Omental fat pad (tissue), 3 donors: ENCODE measurements at regions not wholly inside any gene's neighbourhood (a gene's known extent, or its start where the extent isn't known, plus 50 kb on each side); places are given as distances from the start of the nearest gene placed in this dataset.
"Not testable (repeated sequence)": the region's sequence is repeated elsewhere in the genome, so short reads cannot be mapped to it uniquely, and the experiment has no call there.

Source experiments
- ATAC-seq: fragments of 150-250 bp; one replicate; pipeline ENCODE4 v1.9.1; 2016; ENCODE audit warnings: mild to moderate bottlenecking, moderate library complexity; ENCODE audit not compliant: low FRiP score
- DNase-seq: peaks from one replicate; pipeline ENCODE4 v3.0.0-alpha.2; 2019; ENCODE audit warnings: low spot score
- TF ChIP-seq, protein P1 (sequence below), 3 donors: fragments of 450-650 bp; IDR thresholded peaks; one replicate each; pipeline ENCODE4 v1.5.1; 2016 to 2017; ENCODE audit warnings: antibody characterized with exemption in 3 of 3, mild to moderate bottlenecking in 3 of 3, moderate library complexity in 2 of 3

DNA sequence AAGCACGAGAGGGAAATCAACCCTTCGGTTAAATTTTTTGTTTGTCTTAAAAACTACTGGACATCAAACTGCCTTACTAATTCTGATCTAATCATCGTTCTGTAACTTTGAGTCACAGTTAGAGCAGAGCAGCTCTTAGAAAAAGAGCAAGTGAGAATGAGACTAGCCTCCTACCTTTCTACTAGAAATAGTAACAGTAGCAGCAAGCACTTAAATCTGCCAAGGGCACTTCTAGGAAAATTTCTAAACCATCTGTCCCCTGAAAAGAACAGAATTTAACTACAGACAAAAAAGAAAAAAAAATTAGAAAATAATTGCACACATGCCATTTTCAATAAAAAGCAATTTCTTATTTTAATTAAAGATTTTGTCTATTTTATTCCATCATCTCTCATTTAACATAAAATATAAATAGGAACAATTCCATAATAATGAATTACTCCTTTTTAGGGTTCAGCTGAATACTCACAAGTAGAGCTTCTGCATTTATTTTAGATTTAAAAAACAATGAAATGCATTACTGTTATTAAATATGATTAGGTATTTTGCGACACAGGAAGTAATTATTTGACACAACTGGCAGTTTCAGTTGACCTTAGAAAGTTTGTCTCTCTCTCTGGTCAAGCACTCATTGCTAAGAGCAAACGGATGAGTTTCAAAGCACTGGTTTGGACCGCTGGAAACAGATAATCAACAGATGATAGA is 250.8 kb upstream of the SOX9 start:
- TF ChIP-seq, protein P1, sequence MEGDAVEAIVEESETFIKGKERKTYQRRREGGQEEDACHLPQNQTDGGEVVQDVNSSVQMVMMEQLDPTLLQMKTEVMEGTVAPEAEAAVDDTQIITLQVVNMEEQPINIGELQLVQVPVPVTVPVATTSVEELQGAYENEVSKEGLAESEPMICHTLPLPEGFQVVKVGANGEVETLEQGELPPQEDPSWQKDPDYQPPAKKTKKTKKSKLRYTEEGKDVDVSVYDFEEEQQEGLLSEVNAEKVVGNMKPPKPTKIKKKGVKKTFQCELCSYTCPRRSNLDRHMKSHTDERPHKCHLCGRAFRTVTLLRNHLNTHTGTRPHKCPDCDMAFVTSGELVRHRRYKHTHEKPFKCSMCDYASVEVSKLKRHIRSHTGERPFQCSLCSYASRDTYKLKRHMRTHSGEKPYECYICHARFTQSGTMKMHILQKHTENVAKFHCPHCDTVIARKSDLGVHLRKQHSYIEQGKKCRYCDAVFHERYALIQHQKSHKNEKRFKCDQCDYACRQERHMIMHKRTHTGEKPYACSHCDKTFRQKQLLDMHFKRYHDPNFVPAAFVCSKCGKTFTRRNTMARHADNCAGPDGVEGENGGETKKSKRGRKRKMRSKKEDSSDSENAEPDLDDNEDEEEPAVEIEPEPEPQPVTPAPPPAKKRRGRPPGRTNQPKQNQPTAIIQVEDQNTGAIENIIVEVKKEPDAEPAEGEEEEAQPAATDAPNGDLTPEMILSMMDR (IDR thresholded peaks at IDR 0.05), result no peak
- ATAC-seq (no peak), DNase-seq (no peak)

DNA sequence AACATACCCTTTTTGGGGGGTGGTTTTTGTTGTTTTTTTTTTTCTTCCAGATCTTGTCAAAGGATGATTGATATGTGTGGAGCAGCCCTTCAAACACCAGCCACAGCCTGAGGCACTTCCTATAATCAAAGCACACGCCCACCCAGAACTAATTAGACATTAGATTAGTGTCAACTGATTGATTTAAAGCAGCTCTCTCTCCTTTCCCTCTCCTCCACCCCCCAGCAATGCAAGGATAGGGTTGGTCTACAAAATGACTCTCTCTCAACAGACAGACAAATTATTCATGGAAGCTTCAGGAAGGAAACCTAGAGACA is 250.3 kb upstream of the SOX9 start:
- ATAC-seq, result no peak
- DNase-seq, result no peak
- TF ChIP-seq, protein P1 (IDR thresholded peaks at IDR 0.05), result no peak

DNA sequence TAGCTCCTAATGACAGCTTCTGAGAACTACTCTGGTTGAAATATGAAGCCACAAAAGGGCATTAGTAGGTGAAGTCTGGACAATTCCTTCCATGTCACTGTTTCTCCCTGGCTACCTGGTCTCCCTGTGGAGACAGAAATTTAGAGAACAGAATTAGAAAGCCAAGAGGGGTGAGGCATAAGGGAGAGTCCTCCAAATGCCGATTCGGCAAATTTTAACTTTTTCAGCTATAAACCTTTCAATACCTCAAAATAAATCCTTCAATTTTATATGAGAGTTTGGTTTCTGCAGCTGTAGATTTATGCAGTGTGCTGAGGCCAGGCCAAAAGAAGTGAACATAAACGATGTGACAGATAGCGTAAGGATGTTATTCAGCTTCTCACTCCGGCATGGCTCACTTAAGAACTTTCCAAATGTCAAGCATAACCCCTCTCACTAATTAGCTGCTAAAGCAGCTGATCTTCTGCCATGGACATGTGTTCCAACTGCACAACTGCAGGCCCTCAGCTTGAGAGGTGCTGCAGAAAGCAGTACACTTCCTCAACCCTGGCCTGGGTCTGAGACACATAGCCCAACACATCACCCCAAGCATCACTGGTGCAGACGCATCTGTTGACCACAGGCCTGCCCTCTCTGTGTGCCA is 247.9 kb upstream of the SOX9 start:
- ATAC-seq (no peak), DNase-seq (no peak)
- TF ChIP-seq, protein P1 (IDR thresholded peaks at IDR 0.05), result no peak

DNA sequence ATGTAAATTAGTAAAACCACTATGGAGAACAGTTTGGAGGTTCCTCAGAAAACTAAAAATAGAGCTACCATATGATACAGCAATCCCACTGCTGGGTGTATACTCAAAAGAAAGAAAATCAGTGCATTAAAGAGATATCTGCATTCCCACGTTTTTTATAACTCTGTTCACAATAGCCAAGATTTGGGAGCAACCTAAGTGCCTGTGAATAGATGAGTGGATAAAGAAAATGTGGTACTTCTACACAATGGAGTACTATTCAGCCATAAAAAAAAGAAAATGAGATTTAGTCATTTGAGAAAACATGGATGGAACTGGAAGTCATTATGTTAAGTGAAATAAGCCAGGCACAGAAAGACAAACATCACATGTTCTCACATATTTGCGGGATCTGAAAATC is 246.0 kb upstream of the SOX9 start:
- not testable (repeated sequence) for DNase-seq, ATAC-seq

DNA sequence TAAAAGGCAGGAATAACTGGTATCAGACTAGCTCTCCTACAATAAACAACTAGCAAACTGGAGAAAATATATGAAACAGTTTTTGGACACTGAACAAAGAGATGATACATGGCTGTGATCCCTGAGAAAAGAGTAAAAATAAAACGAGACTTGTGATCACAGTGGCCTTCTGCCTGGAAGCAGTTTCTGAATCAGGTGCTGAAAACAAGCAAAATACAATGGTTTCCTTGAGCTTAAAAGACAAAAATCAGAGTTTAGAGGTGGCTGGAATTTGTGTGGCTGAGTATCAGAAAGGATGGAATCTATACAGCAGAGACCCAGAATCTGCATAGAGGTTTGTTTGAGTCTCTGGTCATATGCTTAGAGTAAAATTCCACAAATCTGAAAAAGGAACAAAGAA is 242.5 kb upstream of the SOX9 start:
- no peak for DNase-seq
- TF ChIP-seq, protein P1 (IDR thresholded peaks at IDR 0.05), result no peak
- no peak for ATAC-seq

DNA sequence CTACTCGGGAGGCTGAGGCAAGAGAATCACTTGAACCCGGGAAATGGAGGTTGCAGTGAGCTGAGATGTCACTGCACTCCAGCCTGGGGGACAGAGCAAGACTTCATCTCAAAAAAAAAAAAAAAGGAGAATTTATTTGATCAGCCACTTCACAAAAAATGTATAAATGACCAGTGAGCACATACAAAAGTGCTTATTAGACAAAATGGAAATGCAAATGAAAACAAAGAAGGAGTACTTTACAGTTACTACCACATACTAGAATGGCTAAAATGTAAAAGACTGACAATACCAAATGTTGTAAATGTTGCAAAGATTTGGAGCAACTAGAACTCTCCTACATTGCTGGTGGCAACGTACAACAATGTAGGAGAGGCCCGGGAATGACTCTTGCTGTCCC is 241.8 kb upstream of the SOX9 start:
- TF ChIP-seq, protein P1 (IDR thresholded peaks at IDR 0.05), result no peak
- ATAC-seq, result no peak
- DNase-seq, result no peak

DNA sequence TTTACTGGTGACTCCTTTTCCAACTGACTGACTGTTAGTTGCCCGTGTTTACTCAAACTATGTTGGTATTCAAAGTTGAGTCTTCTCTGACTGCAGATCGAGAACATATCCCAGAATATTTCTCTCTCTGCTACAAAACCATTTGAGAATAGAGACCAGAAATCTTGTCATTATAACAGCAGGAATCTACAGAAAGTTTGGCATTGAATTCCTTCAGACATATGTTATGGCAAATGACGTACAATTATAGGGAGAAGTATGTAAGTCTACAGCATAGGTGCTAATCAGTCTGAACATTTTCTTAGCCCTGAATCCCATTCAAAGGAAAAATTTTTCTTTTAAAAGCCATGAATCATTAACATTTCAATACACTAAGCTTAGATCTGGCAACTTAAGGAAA is 239.8 kb upstream of the SOX9 start:
- TF ChIP-seq, protein P1 (IDR thresholded peaks at IDR 0.05), result no peak
- no peak for ATAC-seq
- DNase-seq, result no peak
